CD4-positive, alpha-beta T cell treated with Interleukin-4 for 4 hours (primary cell): ENCODE measurements at regions not wholly inside any gene's neighbourhood (a gene's known extent, or its start where the extent isn't known, plus 50 kb on each side); places are given as distances from the start of the nearest gene placed in this dataset.

Experiments
- DNase-seq: peaks from one replicate; pipeline ENCODE4 v3.0.0-alpha.2; 2020

DNA sequence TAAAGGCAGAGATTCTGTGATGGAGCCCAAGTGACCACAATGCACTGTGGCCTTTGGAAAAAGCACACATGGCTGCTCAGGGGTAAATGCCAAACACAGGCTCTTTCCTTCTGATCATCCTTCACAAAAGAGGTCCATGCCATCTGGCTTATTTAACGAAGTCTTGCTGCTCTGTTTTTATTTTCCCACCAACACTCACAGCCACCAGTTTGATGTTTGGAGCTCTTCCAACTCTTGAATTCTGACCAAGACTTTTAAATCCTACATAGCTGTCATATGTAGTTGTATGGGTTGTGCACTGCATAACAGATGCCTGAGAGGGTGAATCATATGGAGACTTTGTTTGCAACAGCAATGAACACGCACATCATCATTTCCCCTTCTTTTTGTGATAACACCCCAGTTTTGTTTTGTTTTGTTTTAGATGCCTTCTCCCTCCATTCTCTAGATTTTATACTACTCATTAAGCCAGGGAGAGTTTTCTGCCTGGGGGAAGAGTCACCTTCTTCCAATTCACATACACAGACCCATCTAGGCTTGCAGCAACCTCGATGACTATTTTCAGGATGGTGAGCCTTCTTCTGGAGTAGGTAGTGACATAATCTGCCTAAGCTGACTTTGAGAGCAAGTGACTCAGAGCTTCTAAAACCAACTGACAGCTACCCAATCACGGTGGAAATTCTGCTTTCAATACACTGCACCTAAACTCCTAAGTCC is 145.2 kb upstream of the WSCD2 start:
- DNase-seq = no peak

DNA sequence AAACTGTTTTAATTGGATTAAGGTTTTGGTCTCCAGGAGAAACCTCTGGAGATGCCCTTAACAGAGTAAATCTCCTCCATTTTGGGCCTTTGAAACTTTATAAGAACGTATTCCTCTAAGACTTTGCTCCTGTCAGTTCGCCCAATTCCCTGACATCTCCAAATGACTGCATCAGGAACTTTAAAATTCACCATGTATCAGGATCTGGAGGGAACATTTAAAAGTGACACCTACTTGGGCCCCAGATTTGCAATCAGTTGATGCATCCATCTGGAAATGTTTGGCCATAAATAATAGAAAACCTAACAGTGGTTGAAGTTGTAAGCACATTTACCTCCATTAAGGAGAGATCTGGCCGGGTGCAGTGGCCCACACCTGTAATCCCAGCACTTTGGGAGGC is 144.1 kb upstream of the WSCD2 start:
- DNase-seq = no peak

DNA sequence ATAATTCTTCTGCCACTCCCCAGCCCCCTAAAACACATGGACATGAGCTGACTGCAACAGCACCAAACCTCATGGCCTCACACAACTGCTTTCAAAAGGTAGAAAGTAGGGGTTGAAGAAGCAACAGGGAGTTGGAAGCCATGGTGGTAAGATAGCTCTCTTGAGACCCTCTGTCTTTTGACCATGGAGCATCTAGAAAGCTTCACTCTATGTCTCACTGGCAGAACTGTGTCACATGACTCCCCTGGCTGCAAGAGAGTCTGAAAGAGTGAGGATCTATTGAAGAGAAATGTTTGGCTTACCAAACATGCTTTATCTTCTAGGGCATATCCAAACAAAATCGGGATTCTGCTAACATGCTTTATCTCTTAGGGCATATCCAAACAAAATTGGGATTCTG is 142.9 kb upstream of the WSCD2 start:
- DNase-seq = no peak

DNA sequence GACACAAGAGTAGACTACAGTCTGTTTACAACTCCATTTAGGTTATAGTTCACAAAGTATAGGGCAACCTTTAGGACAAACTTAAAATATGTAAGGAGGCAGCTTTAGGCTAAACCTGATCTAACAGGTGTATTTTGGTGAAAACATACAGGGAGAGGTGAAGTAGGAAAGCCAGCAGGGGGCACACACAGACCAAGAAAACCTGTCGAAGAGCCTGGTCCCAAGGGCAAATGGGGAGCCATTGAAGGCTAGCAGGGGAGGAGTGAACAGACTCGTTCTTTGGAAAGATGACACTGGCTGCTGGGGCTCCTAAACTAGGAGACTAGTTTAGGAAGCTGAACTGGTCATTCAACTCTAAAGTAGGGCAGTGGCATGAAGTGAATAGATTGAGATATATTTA is 138.8 kb upstream of the WSCD2 start:
- DNase-seq = peak; percentile 7

DNA sequence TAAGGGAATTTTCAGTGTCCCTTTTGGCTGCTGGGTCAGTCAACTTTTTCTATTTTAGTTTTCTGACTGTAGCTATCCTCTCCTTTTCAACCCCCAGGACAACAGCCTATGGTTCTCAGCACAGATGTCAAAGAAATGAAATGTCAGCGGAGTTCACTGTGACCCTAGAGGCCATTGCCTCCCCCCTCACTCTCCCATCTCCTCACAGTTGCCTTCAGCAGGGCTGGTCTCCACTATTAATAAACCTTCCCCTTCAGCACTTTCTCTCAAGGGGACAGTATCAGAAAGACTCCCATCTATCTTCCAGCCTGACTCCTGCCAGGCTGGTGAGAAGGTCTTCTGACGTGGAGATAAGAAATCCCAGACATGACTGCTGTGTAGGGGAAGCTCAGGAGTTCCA is 137.1 kb upstream of the WSCD2 start:
- no peak for DNase-seq

DNA sequence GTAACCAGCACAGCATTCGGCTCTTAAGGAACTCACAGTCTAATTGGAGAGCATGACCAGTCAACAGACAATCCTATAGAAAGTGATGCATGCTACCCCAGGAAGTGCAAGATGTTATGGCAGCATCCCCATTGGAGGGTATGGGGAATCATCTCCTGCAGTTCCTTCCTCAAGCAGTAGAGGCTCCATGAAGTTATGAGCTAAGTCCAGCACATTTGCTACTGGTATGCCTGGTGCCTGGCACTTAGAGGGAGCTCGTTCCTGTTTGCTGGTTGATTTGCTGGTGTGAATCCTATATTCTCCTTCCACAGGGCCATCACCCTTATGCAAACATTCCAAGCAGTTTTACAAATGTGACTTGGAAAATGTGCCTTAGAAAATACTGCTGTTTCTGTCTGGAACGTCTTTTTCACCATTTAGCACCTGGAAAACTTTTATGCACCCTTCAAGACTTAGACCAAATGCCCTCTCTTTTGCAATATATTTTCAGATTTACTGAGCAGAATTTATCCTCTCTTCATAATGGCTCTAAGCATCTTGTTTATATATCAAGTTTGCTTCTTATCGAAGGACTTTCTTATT is 136.1 kb upstream of the WSCD2 start:
- peak; percentile 1 for DNase-seq

DNA sequence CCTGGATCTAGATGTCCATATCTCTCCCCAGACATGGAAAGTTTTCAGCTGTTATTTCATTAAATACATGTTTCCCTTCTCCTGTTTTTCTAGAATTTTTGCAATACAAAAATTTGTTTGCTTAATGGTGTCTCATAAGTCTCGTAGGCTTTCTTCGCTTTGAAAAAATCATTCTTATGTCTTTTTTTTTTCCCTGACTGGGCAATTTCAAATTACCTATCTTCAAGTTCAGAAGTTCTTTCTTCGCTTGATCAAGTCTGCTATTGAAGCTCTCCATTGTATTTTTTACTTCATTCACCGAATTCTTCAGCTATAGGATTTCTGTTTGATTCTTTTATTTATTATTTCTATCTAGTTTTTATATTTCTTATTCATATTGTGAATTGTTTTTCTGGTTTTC is 130.2 kb upstream of the WSCD2 start:
- no peak for DNase-seq

DNA sequence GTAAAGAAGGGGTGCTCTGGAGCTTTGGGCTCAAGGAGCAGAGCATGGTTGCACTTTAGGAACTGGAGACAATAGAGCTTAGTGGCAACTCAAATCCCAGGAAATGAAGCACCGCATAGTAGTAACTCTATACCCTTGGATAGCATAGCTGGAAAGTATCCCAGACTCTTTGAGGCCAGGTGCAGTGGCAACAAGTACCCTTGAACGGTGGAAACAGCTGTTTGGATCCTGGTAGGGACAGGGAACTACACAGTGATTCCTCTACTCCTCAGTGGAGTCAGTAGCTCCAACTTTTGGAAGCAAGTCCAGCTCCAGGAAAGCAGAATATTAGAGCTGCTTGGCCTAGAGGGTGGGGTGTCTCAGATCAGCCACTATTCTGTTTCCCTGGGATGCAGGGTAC is 129.0 kb upstream of the WSCD2 start:
- no peak for DNase-seq

DNA sequence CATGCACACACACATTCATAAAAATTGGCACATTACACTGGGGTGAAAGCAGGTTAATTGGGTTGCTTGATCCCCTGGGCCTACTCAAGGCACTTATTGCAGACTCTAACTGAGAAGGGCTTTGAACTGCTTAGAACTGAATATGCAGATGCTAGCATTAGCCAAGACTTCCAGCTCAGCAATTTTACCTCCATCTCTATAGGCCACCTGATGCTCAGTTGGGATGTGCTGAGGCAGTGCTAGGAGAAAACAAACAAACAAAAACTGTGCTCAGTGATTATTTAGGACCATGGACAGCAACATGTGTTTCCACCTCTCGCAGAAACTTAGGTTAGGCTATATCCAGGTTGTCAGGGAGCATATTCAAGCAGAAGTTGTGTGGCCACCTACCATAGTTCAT is 124.8 kb upstream of the WSCD2 start:
- DNase-seq = no peak

DNA sequence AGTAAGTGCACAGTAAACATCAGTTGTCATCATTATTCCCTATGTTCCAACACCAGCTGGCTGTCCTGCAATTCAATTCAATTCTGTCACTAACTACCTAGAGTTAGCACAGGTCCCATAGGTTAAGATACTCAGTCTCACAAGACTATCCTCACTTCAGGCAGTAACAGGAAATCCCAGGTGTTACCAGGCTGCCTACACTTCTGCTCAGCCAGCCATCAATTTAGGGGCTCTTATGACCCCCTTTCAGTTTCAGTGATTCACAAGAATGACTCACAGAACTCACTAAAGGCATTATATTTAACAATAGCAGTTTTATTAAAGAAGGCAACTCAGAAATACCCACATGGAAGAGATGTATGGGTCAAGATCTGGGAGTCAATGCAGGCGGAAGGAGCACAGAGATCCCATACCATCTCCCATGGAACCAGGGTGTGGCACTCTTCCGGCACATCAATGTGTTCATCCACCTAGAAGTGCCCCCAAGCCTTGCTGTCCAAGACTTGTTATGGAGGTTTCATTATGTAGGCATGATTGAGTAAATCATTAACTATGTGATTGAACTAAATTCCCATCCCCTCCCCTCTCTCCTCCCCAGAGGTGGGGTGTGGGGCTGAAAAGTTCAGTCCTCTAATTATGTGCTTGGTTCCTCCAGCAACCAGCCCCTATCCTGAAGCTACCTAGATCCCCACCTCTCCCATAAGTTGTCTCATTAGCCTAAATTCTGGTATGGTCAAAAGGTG is 120.8 kb upstream of the WSCD2 start:
- no peak for DNase-seq

DNA sequence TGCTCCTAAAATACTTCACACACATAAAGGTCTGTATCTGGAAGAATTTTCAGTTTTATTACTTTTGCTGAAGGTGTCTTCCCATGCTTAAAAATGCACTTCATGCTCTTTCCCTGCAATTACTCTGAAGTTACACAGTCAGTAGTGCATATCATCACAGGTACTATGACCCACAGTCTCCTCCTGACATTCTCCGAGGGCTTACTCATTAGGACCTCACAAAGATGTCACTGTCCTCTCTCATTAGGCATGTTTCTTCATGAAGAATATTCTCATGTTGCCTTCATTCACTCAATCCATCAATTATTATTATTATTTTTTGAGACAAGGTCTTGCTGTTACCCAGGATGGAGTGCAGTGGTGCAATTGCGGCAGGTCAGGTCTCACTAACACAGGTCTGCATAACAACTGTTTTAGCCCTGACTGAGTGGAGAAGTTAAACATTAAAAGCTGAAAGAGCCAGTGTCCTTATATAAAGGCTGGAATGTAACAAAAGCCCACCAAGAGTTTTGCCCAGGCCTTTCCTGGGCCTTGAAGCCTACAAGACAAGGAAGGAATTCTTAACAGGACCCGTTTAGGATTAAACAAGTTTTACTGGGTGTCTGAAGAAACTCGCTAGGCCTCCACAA is 119.5 kb upstream of the WSCD2 start:
- DNase-seq = no peak

DNA sequence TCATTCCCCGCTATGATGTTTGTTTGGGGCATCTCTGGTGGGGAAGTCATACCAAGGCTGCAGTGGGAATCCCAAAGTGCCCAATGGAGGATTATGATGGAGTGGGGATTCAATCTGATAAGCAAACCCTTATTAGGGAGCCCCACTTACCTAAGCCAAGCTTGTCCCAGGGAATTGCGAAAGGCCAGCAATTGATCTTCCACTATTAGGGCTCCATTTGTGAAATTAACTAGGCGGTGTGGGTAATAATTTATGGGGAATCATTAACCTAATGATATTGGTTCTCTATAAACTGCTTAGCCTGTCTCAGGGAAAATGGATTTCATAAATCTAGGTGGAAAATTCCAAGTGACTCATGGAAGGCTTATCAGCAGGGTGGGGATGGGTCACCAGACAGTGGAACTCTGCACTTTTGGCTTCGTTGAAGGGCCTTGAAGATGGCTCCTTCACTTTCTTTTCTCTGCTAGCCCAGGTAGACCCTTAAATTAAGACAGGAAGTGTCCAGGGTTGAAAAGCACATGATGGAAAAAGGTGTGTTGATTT is 113.0 kb upstream of the WSCD2 start:
- no peak for DNase-seq

DNA sequence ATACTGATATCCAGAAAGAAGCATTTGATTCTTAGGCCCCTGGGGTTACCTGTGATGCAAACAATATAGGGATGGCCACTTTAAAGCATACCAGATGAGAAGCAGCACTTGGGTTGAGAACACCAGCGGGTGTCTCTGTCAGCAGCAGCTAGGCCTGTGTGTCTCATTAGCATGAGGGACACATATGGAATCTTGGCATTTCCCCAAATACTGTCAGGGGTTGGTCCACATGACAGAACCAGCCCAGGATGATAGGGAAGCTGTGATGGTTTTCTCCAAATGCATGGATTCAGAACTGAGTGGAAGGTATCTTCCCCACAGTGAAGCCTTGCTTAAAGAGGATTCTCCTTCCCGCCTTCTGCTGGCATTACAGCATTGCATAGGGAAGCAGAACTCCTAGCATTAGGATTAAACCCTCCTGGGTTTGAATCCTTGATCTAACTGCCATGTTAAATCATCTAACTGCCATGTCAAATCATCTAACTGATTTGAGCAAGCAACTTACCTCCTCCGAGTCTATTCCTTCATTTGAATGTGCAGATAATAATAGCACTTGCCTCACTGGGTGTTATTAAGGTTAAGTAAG is 111.5 kb upstream of the WSCD2 start:
- no peak for DNase-seq

DNA sequence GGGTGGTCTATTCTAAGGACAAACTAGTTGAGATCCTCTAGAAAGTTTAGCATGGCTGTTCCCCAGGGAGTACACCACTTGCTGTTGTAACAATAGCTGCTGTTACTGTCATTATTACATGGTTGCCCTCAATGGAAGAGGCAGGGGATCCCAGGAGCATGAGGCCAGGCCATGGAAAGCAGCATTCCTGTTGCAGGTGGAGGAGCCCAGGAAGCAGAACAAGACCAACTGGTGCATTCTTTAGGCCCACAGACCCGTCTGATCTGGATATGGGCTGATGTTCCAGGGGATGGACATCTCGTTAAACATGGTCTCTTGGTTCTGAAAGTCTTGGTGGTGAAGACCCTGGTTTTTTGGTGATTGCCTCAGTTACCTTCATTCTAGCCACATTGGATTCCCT is 109.2 kb upstream of the WSCD2 start:
- no peak for DNase-seq

DNA sequence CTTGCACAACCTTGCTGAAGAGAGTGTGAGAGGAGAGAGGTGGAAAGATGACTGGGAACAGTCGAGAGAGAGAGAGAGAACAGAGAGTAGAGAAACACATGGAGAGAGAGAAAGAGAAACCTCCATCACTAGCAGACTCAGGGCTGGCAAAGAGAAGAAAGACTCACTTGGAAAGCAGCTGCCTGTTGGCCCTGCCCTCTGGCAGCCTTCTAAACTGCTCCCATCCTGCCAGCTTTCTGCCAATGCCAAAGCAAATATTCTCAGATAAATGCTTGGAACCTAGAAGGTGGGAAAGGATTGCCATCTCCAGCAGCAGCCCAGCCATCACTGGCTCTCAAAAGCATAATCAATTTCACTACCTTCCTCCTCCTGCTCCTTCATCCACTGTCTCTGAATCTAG is 107.9 kb upstream of the WSCD2 start:
- no peak for DNase-seq

DNA sequence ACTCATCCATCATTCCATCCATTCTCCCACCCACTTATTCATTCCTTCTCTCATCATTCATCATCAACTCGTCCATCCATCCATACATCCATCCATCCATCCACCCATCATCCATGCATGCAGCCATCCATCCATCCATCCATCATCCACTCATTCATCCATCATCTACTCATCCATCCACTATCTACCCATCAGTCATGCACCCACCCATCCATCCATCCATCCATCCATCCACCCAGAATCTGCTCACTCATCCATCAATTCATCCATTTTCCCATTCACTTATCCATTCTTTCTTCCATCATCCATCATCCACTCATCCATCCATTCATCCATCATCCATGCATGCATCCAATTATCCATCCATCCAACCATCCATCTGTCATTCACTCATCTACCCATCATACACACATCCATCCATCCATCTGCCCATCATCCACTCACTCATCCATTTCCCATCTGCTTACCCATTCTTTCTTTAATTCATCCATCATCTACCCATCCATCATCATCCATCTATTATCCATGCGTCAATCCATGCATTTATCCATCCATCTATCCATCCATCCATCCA is 107.1 kb upstream of the WSCD2 start:
- DNase-seq = no peak

DNA sequence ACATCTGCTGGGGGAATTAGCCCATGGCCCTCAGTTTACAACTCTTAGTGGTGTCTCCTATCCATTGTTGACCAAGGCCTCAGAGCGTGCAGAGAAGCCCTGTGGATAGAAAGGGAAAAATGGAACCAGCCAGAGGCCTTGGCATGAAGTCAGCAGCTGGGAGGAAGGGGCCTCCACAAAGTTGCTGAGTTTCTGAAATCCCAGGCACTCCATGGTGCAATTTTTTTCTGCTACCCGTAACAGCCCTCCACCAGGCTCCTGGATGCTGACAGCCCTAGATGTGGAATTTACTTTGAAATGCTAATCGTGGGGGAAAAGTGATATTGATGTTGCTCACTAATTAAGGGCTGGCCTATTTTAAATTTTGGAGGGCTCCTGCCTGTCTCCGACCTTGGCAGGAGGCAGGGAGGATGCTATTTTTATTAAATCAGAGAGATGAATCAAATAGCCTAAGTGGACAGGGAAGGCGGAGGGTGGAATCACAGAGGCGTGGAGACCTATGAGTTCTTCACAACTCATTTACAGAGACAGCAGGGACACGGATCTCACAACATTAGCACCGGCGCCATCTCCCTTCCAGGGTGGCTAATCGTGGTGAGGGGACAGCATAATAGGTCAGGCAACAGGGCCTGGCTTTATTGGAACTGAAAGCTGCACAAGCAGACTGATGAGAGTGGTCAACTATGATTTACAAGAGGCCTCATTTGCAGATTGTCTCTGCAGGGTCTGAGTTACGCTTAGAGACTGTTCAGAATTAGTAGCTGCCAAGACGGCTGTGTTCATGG is 99.8 kb upstream of the WSCD2 start:
- no peak for DNase-seq

DNA sequence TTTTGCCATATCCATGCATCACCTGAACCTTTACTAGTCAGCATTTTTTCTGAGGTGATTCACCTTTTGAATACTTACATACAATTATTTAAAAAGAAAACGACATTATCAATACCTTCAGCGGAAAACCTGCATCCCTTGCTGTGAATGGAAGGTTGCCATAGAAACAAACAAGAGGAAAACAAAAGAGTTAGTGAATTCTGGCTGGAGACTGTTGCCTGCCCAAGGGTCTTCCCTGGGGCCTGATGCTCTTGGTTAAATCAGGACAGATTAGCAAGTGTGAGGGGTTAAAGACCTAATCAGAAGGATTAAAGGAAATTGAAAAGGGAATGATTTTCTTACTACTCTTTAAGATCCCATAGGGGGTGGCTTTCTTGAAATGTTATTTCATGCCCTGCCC is 96.0 kb upstream of the WSCD2 start:
- no peak for DNase-seq

DNA sequence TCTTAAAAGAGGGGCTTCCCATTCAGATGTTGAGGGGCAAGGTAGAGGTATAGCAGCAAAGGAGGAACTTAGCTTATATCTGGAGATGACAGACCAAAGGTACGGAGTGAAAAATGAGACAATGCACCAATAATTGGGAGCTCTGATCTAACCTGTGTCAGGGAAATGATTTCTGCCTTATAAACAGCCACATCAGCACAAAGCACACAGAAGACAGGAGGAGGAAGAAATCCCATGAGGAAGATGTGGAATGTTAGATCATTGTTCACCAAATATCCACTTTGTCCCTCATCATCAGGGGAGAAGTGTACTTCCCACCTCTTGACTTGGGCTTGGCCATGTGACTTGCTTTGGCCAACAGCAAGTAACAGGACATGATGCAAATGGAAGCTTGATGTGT is 93.7 kb upstream of the WSCD2 start:
- DNase-seq = no peak

DNA sequence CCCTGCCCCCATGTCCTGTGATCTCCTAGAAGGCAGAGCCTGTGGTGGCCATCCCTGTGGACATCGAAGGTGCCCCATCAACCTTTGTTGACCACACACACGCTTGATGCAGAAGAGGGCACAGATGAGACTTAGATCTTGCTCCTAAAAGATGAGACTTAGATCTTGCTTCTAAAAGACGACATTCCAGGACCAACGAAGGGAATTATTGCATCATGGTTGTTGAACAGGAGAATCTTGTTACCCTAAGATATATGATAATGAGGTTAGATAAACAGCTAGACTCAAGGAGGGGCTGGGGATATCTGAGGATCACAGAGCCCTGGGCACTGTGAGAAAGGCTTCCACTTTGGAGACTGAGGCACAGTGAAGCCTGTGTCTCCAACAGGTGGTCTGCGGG is 91.1 kb upstream of the WSCD2 start:
- DNase-seq = no peak

DNA sequence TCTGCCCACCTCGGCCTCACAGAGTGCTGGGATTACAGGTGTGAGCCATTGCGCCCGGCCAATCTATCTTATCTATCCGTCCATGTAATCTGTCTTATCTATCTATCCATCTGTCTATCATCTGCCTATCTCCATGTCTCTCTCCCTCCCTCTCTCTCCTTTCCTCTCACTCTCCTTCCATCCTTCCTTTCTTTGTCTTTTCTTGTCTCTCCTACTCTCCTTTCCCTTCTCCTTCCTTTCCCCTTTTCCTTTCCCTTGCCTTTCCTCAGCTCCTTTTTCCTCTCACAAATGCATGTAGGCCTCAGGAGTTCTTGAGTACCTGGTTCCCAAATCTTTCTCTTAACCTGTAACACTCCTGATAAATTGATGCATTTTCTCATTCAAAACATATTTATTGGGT is 89.3 kb upstream of the WSCD2 start:
- DNase-seq = no peak

DNA sequence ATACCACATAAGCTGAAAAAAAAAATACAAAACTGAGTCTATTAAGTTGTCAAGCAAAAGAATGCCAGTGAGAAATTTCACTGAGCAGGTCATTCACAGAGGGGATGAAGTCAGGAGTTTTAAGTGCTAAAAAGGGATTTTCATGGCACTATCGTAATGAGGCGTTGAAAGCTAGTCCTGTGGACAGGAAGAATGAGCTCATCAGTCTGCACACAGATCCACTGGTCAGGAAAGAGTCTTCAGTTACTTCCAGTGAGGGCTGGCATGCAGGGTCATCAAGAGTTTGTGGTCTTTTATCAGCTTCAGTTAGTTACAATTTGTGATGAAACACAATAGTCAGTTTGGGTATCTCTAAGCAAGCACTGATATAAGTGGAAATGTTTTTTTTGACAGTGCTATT is 88.1 kb upstream of the WSCD2 start:
- no peak for DNase-seq
